Neutrophil (primary cell): ENCODE measurements at regions not wholly inside any gene's neighbourhood (a gene's known extent, or its start where the extent isn't known, plus 50 kb on each side); places are given as distances from the start of the nearest gene placed in this dataset.

ENCODE experiments used
- H3K27ac ChIP-seq: fragments of 200-600 bp; sonication (generic); 2 replicates; pipeline ENCODE4 v1.5.1; 2016; ENCODE audit warnings: mild to moderate bottlenecking, moderate library complexity
- H3K27me3 ChIP-seq: fragments of 200-600 bp; sonication (generic); 2 replicates; pipeline ENCODE4 v1.6.0; 2016; ENCODE audit warnings: mild to moderate bottlenecking
- H3K36me3 ChIP-seq: fragments of 200-600 bp; sonication (generic); 2 replicates; pipeline ENCODE4 v1.5.1; 2017
- H3K4me1 ChIP-seq, 2 experiments: fragments of 200-600 bp in 1 of 2; sonication (generic) in 1 of 2; 1 replicate in 1 of 2; 2 replicates in 1 of 2; pipeline versions ENCODE4 v1.5.1 to v1.6.1; 2013 to 2016; ENCODE audit warnings: low read depth in 1 of 2, low read length in 1 of 2, mild to moderate bottlenecking in 1 of 2, moderate library complexity in 1 of 2; ENCODE audit not compliant: control insufficient read depth in 1 of 2, insufficient read depth in 1 of 2
- H3K4me3 ChIP-seq, 2 experiments: fragments of 200-600 bp in 1 of 2; sonication (generic) in 1 of 2; 1 replicate in 1 of 2; 2 replicates in 1 of 2; pipeline ENCODE4 v1.5.1; 2013 to 2016; ENCODE audit warnings: low read depth in 1 of 2, low read length in 1 of 2, mild to moderate bottlenecking in 1 of 2, moderate library complexity in 1 of 2
- H3K9me3 ChIP-seq: fragments of 200-600 bp; sonication (generic); 2 replicates; pipeline ENCODE4 v1.5.1; 2016
- TF ChIP-seq, protein P1 (sequence below): fragments of 200-600 bp; sonication (generic); IDR thresholded peaks from 2 replicates; pipeline ENCODE4 v1.5.1; 2016; ENCODE audit warnings: antibody characterized with exemption

DNA sequence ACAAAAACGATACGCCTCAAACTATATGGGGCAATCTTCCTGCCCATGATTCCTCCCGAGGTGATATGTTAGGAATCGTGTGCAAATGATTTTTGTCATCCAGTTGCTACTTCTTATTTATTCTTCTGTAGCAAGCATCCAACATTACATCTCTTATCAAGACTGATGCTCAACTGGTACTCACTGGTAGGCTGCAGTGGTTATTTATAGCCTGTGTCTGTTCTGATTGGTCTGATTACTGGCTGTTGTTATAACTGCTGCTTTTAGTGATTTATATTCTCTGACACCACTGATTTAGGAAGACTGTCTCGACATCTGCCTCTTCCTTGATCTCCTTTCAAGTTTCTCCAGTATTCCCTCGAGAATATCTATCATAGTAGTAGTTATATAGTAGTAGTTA lies 165.8 kb downstream of the LARP7 start:
- H3K9me3 ChIP-seq: no peaks in the 10 kb centered on the region
- H3K27me3 ChIP-seq: no peaks in the 10 kb centered on the region
- peaks cover 0 to 2% of the 10 kb centered on the region in 2 experiments for H3K4me1 ChIP-seq
- no peak overlapping the region for H3K27ac ChIP-seq
- no peak overlapping the region for H3K4me3 ChIP-seq
- H3K36me3 ChIP-seq: no peaks in the 10 kb centered on the region
- TF ChIP-seq, protein P1, sequence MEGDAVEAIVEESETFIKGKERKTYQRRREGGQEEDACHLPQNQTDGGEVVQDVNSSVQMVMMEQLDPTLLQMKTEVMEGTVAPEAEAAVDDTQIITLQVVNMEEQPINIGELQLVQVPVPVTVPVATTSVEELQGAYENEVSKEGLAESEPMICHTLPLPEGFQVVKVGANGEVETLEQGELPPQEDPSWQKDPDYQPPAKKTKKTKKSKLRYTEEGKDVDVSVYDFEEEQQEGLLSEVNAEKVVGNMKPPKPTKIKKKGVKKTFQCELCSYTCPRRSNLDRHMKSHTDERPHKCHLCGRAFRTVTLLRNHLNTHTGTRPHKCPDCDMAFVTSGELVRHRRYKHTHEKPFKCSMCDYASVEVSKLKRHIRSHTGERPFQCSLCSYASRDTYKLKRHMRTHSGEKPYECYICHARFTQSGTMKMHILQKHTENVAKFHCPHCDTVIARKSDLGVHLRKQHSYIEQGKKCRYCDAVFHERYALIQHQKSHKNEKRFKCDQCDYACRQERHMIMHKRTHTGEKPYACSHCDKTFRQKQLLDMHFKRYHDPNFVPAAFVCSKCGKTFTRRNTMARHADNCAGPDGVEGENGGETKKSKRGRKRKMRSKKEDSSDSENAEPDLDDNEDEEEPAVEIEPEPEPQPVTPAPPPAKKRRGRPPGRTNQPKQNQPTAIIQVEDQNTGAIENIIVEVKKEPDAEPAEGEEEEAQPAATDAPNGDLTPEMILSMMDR: no peak

DNA sequence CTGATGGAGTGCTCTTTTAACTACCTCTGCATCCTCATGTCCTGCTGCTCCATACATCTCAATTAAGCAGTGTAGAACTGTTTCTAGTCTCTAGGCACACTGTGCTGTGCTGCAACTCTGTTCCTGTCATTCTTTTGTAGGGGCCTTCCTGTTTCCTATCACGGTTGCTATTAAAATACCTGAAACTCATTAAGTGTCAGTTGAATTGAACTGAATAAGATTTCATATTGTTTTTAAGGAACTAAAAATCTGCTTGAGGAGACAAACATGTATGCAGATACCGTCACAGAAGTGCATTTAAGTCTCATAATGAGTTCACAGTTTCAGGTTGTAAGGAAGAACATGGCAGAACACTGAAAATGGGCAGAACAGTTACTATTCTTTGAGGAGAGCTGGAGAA lies 170.1 kb downstream of the LARP7 start:
- Histone ChIP-seq H3K9me3 (no peaks in the 10 kb centered on the region), H3K27me3 (no peaks in the 10 kb centered on the region), H3K4me1 (peaks cover 3 to 9% of the 10 kb centered on the region in 2 experiments), H3K4me3 (no peak overlapping the region), H3K27ac (no peak overlapping the region), H3K36me3 (no peaks in the 10 kb centered on the region)
- TF ChIP-seq, protein P1: no peak

DNA sequence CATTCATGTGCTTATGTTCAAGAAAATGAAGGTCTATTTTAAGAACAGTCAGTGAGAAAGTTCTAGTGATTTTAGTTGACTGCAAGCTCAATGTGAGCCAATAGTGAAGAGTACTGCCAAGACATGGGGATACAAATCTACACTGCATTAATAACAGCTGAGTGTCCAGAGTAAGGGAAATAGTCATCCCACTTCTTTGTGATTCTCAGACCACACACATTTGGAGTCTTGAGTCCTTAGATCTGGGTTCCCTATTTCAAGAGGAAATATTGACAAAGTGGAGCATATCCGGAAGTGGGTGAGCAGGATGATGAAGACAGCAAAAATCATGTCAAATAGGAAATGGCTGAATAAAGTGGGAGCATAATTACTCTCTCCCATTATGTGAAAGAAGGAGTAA lies 171.1 kb downstream of the LARP7 start:
- Histone ChIP-seq H3K4me1 (peaks cover 3 to 9% of the 10 kb centered on the region in 2 experiments), H3K9me3 (no peaks in the 10 kb centered on the region), H3K27me3 (no peaks in the 10 kb centered on the region), H3K36me3 (no peaks in the 10 kb centered on the region), H3K4me3 (no peak overlapping the region), H3K27ac (no peak overlapping the region)
- TF ChIP-seq, protein P1: no peak

- peaks cover 22% of the 10 kb centered on the region for H3K27me3 ChIP-seq
- H3K36me3 ChIP-seq: no peaks in the 10 kb centered on the region
- TF ChIP-seq, protein P1: no peak
- no peaks in the 10 kb centered on the region for H3K9me3 ChIP-seq
- no peaks in the 10 kb centered on the region for H3K4me1 ChIP-seq
- no peak overlapping the region for H3K4me3 ChIP-seq
- no peak overlapping the region for H3K27ac ChIP-seq
These were observed 176.8 kb downstream of the LARP7 start for GRCh38 chr4:112813790-112814189.

- no peaks in the 10 kb centered on the region for H3K9me3 ChIP-seq
- TF ChIP-seq, protein P1: no peak
- H3K27me3 ChIP-seq: peaks cover 37% of the 10 kb centered on the region
- no peak overlapping the region for H3K27ac ChIP-seq
- no peaks in the 10 kb centered on the region for H3K36me3 ChIP-seq
- no peaks in the 10 kb centered on the region for H3K4me1 ChIP-seq
- no peak overlapping the region for H3K4me3 ChIP-seq
These were observed 181.1 kb downstream of the LARP7 start for GRCh38 chr4:112817933-112818593.

GRCh38 chr4:112818594-112818965 lies 181.6 kb downstream of the LARP7 start:
- Histone ChIP-seq H3K4me1 (no peaks in the 10 kb centered on the region), H3K9me3 (no peaks in the 10 kb centered on the region), H3K27ac (no peak overlapping the region), H3K27me3 (peaks cover 37% of the 10 kb centered on the region), H3K36me3 (no peaks in the 10 kb centered on the region), H3K4me3 (no peak overlapping the region)
- TF ChIP-seq, protein P1: no peak
